HepG2 (cell line): ENCODE measurements at regions not wholly inside any gene's neighbourhood (a gene's known extent, or its start where the extent isn't known, plus 50 kb on each side); places are given as distances from the start of the nearest gene placed in this dataset.

Experiments
- ATAC-seq: fragments of 200-7000 bp; cut with Tn5 transposase; 3 replicates; pipeline ENCODE4 v1.9.1; 2020; ENCODE audit warnings: mild to moderate bottlenecking, moderate library complexity
- BruUV-seq: library from RNA; stranded (reverse); fragments of 400-500 nt; replicated peaks from 2 replicates; lab custom pipeline; 2021; lab: Mats Ljungman, UMichigan
- CTCF ChIA-PET: fragments of 300-600 bp; formaldehyde crosslinking; extraction: SDS; loops from one replicate; lab custom pipeline; 2021; ENCODE audit warnings: low total read pairs, inconsistent platforms, low intra/inter-chr PET ratio; lab: Yijun Ruan, JAX
- POLR2A ChIA-PET: fragments of 350-600 bp; sonication (Branson Sonifier 250); formaldehyde crosslinking; loops from one replicate; lab custom pipeline; 2020; ENCODE audit warnings: antibody characterized with exemption, inconsistent platforms; lab: Yijun Ruan, JAX
- DNase-seq: peaks from one replicate; pipeline ENCODE4 v3.0.0-alpha.2; 2015; ENCODE audit warnings: low spot score
- FAIRE-seq: peaks from 3 replicates; lab custom pipeline; 2011; peaks lifted over from hg19 to GRCh38; lab: Jason Lieb, UNC
- H2AFZ ChIP-seq: one replicate; pipeline ENCODE4 v1.6.1; 2011; ENCODE audit warnings: low read length, inconsistent platforms
- H3K27ac ChIP-seq: fragments of 300-600 bp; 3 replicates; pipeline ENCODE4 v1.8.0; 2011; ENCODE audit warnings: mixed run types, mild to moderate bottlenecking, mixed read lengths, low read length, inconsistent platforms; ENCODE audit not compliant: insufficient read depth; ENCODE audit errors: extremely low read length
- H3K27me3 ChIP-seq, 2 experiments: fragments of 200-600 bp in 1 of 2; 2 replicates in 1 of 2; 3 replicates in 1 of 2; pipeline versions ENCODE4 v1.6.0 to v1.8.0; 2011; ENCODE audit warnings: low read length in 2 of 2, mild to moderate bottlenecking in 2 of 2, moderate library complexity in 2 of 2, inconsistent platforms in 1 of 2; ENCODE audit not compliant: insufficient read depth in 2 of 2, control insufficient read depth in 1 of 2
- H3K36me3 ChIP-seq, 2 experiments: fragments of 200-600 bp in 1 of 2; replicated peaks in 1 of 2; 2 replicates in 1 of 2; 3 replicates in 1 of 2; pipeline versions ENCODE4 v1.5.1 to v1.8.0; 2011; ENCODE audit warnings: low read length in 2 of 2, inconsistent platforms in 1 of 2; ENCODE audit not compliant: insufficient read depth in 2 of 2, control insufficient read depth in 1 of 2
- H3K4me1 ChIP-seq: 2 replicates; pipeline ENCODE4 v1.5.1; 2012; ENCODE audit warnings: low read length, inconsistent platforms; ENCODE audit not compliant: insufficient read depth
- H3K4me2 ChIP-seq: 2 replicates; pipeline ENCODE4 v1.6.0; 2011; ENCODE audit warnings: low read depth, low read length, inconsistent platforms
- H3K4me3 ChIP-seq, 3 experiments: fragments of 200-600 bp in 1 of 3; sonication (generic), shearing (Covaris generic) in 1 of 3; replicated peaks in 1 of 3; 2 replicates each; pipeline ENCODE4 v1.5.1; 2011 to 2016; ENCODE audit warnings: low read length in 3 of 3, inconsistent platforms in 2 of 3, low read depth in 2 of 3, mild to moderate bottlenecking in 2 of 3, control low read depth in 1 of 3, mixed read lengths in 1 of 3; ENCODE audit not compliant: insufficient read depth in 1 of 3
- H3K79me2 ChIP-seq: one replicate; pipeline ENCODE4 v1.6.1; 2011; ENCODE audit warnings: low read length, inconsistent platforms; ENCODE audit not compliant: insufficient read depth
- H3K9ac ChIP-seq: 2 replicates; pipeline ENCODE4 v1.6.0; 2011; ENCODE audit warnings: mild to moderate bottlenecking, low read depth, low read length, inconsistent platforms; ENCODE audit not compliant: insufficient read depth
- H3K9me3 ChIP-seq: 2 replicates; pipeline ENCODE4 v1.5.1; 2012; ENCODE audit warnings: mild to moderate bottlenecking, low read length
- H4K20me1 ChIP-seq: 2 replicates; pipeline ENCODE4 v1.6.0; 2011; ENCODE audit warnings: inconsistent platforms, mild to moderate bottlenecking, low read length, moderate library complexity; ENCODE audit not compliant: insufficient read depth
- GZF1 ChIP-seq: sonication (generic); formaldehyde crosslinking; IDR thresholded peaks from 2 replicates; pipeline ENCODE4 v1.5.1; 2020; ENCODE audit warnings: mild to moderate bottlenecking, missing genetic modification reagents
- HCFC1 ChIP-seq: fragments of 150-350 bp; IDR thresholded peaks from 2 replicates; pipeline ENCODE4 v1.6.1; 2014; ENCODE audit warnings: low read depth, low read length
- HOXA9 ChIP-seq: sonication (generic); formaldehyde crosslinking; IDR thresholded peaks from 2 replicates; pipeline ENCODE4 v1.8.1; 2022; ENCODE audit warnings: missing genetic modification reagents, mild to moderate bottlenecking, moderate library complexity, borderline replicate concordance
- KMT2B ChIP-seq: IDR thresholded peaks from 2 replicates; pipeline ENCODE4 v1.6.1; 2016; ENCODE audit warnings: missing genetic modification reagents, missing compliant biosample characterization
- RFXAP ChIP-seq: sonication (generic); formaldehyde crosslinking; IDR thresholded peaks from 2 replicates; pipeline ENCODE4 v1.4.0; 2020; ENCODE audit warnings: missing genetic modification reagents, borderline replicate concordance
- SOX13 ChIP-seq, 3 experiments: fragments of 450-650 bp in 1 of 3; sonication (generic) in 1 of 3; formaldehyde crosslinking in 1 of 3; IDR thresholded peaks in 2 of 3; conservative IDR thresholded peaks in 1 of 3; 2 replicates each; pipeline versions ENCODE4 v1.5.0 to v1.6.1; 2016 to 2020; ENCODE audit warnings: antibody characterized with exemption in 1 of 3, mild to moderate bottlenecking in 1 of 3, missing compliant biosample characterization in 1 of 3, missing genetic modification reagents in 1 of 3, moderate library complexity in 1 of 3
- SSRP1 ChIP-seq: IDR thresholded peaks from 2 replicates; pipeline ENCODE4 v1.6.1; 2016; ENCODE audit warnings: control low read depth
- TEAD3 ChIP-seq: optimal IDR thresholded peaks from 2 replicates; pipeline ENCODE3; 2016; ENCODE audit warnings: borderline replicate concordance
- ZNF224 ChIP-seq: sonication (generic); formaldehyde crosslinking; IDR thresholded peaks from 2 replicates; pipeline ENCODE4 v1.5.0; 2020; ENCODE audit warnings: mild to moderate bottlenecking, missing genetic modification reagents
- ZNF251 ChIP-seq: sonication (generic); formaldehyde crosslinking; IDR thresholded peaks from 2 replicates; pipeline ENCODE4 v1.9.0; 2021; ENCODE audit warnings: mild to moderate bottlenecking, missing genetic modification reagents
- ZNF367 ChIP-seq: sonication (generic); formaldehyde crosslinking; IDR thresholded peaks from 2 replicates; pipeline ENCODE4 v1.4.0; 2020; ENCODE audit warnings: missing genetic modification reagents, borderline replicate concordance
- ZNF501 ChIP-seq: sonication (generic); formaldehyde crosslinking; IDR thresholded peaks from 2 replicates; pipeline ENCODE4 v1.5.1; 2020; ENCODE audit warnings: mild to moderate bottlenecking, moderate library complexity, missing genetic modification reagents
- WGBS: methylation state at CpG from one replicate; pipeline ENCODE4 v1.1.6; 2017; ENCODE audit warnings: low lambda C conversion rate; 5-methylcytosine and 5-hydroxymethylcytosine counted together
- in situ Hi-C: cut with HindIII; loops from 2 replicates; pipeline ENCODE4 v1.10.0; 2017; ENCODE audit warnings: low pct_unique_long_range_greater_than_20kb; ENCODE audit not compliant: extremely low pct_ligation_motif_present
- intact Hi-C: fragments of 100-400 bp; cut with micrococcal nuclease; formaldehyde crosslinking; loops from one replicate; pipeline ENCODE4 v1.10.0; 2022; ENCODE audit not compliant: unreplicated experiment
- TF ChIP-seq, protein P1 (sequence below): sonication (generic); formaldehyde crosslinking; IDR thresholded peaks from 2 replicates; pipeline ENCODE4 v1.4.0; 2020; ENCODE audit warnings: mild to moderate bottlenecking, missing genetic modification reagents
- TF ChIP-seq, protein P2 (sequence below): sonication (generic); formaldehyde crosslinking; IDR thresholded peaks from 2 replicates; pipeline ENCODE4 v1.5.0; 2020; ENCODE audit warnings: missing genetic modification reagents
- TF ChIP-seq, protein P3 (sequence below): IDR thresholded peaks from 2 replicates; pipeline ENCODE4 v1.6.1; 2016; ENCODE audit warnings: missing compliant biosample characterization, missing genetic modification reagents, borderline replicate concordance

DNA sequence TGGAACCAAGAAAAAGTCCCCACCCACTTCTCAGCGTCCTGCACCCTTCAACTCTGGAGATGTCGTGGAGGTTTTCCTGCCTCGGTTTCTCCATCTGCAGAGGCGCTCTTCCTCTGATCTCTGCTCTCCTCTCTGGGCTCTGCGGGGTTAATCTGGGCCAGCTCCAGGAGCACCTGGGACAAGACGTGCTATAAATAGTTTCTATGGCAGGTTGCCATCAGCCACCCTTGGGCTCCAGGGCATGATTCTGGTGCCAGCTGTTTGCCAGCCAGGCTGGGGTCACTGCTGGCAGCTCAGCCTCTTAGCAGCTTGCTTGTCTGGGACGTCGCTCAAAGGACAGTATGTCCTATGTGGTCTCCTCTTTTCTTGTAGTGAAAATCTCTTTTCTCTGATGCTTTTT, 137.1 kb downstream of the ACTL8 start (continued):
- no peak for TF ChIP-seq ZNF501 (CRISPR knock-in tag)
- no peak for TF ChIP-seq HCFC1
- TF ChIP-seq ZNF224 (CRISPR knock-in tag) = no peak
- no peak for TF ChIP-seq ZNF367 (CRISPR knock-in tag)
- no peak for TF ChIP-seq HOXA9 (CRISPR knock-in tag)

DNA sequence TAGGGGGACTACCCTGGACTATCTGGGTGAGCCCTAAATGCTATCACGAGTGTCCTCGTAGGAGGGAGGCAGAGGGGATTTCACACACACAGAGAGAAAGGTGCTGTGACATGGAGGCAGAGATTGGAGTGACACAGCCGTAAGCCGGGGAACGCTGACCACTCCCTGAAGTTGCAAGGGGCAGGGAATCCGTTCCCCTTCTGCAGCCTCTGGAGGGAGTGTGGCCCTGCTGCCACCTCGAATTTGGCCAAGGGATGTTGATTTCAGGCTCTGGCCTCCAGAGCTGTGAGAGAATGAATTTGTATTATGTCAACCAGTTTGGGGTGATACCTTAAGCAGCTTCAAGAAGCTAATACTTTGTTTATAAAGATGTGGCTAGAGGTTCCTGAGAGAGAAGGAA, 137.7 kb downstream of the ACTL8 start:
- intact Hi-C loops (no loop called here), in situ Hi-C loops (no loop called here)
- TF ChIP-seq TEAD3 (CRISPR knock-in tag) (no peak), ZNF251 (CRISPR knock-in tag) (no peak)
- Histone ChIP-seq H2AFZ (no peak overlapping the region), H3K27me3 (peaks cover 3 to 39% of the 10 kb centered on the region in 2 experiments; a peak in 3 of 5 replicates), H3K4me2 (no peak overlapping the region), H3K4me1 (no peaks in the 10 kb centered on the region), H3K27ac (no peak overlapping the region), H3K9me3 (no peaks in the 10 kb centered on the region), H3K79me2 (no peaks in the 10 kb centered on the region), H3K9ac (no peak overlapping the region), H3K36me3 (no peaks in the 10 kb centered on the region), H3K4me3 (no peak overlapping the region), H4K20me1 (no peaks in the 10 kb centered on the region)
- no peak for DNase-seq
- WGBS = 7% methylated on average over 7 of the region's 7 CpGs
- FAIRE-seq = no peak
- no peak for ATAC-seq
- POLR2A ChIA-PET = no interaction called here
- CTCF ChIA-PET = no interaction called here
- BruUV-seq = no TSS peak

DNA sequence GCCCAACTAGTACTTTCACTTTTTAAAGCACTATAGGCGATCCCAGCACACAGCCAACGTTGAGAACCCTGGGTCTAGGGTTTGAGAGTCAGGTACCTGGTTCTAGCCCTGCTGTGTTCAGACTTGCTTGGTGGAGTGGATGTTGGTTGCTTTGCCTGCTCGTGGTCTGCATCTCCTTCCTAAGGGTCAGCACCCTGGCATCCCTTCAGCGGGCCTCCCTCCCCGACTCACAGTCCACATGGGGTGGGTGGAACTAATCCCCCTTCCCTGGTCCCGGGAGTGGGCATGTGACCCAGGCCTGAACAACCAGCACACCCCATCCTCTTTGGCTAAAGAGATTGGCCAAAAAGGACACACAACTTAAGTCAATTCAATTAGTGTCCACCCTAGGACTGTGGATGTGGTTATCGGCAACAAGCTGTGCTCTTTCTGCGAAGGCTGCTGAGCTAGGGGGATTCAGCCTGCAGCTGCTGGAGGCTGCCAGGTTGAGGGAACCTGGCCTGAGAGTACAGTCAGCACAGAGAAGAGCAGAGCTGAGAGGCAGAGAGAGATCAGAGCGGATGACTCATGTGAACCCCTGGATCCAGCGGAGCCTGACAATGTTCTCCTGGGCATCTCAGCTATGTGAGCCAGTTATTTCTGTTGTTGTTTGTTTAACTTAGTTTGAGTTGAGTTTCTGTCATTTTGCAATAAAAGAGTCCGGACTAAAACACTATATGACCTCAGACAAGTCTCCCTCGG, 138.9 kb downstream of the ACTL8 start:
- BruUV-seq = no TSS peak
- FAIRE-seq = no peak
- WGBS = 11% methylated on average over 6 of the region's 12 CpGs
- TF ChIP-seq SOX13 (IDR thresholded peaks at IDR 0.05) = no peak
- no peak for TF ChIP-seq SOX13 (CRISPR knock-in tag; conservative IDR thresholded peaks at IDR 0.05 in 1 of 2, IDR thresholded peaks at IDR 0.05 in 1 of 2)
- TF ChIP-seq GZF1 = no peak
- no peak for TF ChIP-seq SSRP1
- TF ChIP-seq, protein P1, sequence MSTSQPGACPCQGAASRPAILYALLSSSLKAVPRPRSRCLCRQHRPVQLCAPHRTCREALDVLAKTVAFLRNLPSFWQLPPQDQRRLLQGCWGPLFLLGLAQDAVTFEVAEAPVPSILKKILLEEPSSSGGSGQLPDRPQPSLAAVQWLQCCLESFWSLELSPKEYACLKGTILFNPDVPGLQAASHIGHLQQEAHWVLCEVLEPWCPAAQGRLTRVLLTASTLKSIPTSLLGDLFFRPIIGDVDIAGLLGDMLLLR (CRISPR knock-in tag) = no peak
- TF ChIP-seq KMT2B (CRISPR knock-in tag) = no peak
- no peak for TF ChIP-seq RFXAP (CRISPR knock-in tag)
- TF ChIP-seq, protein P2, sequence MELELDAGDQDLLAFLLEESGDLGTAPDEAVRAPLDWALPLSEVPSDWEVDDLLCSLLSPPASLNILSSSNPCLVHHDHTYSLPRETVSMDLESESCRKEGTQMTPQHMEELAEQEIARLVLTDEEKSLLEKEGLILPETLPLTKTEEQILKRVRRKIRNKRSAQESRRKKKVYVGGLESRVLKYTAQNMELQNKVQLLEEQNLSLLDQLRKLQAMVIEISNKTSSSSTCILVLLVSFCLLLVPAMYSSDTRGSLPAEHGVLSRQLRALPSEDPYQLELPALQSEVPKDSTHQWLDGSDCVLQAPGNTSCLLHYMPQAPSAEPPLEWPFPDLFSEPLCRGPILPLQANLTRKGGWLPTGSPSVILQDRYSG = no peak
- TF ChIP-seq, protein P3, sequence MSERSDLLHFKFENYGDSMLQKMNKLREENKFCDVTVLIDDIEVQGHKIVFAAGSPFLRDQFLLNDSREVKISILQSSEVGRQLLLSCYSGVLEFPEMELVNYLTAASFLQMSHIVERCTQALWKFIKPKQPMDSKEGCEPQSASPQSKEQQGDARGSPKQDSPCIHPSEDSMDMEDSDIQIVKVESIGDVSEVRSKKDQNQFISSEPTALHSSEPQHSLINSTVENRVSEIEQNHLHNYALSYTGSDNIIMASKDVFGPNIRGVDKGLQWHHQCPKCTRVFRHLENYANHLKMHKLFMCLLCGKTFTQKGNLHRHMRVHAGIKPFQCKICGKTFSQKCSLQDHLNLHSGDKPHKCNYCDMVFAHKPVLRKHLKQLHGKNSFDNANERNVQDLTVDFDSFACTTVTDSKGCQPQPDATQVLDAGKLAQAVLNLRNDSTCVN (CRISPR knock-in tag) = no peak

More for the DNA sequence above, 138.9 kb downstream of the ACTL8 start:
- intact Hi-C loops (no loop called here), in situ Hi-C loops (no loop called here)
- DNase-seq (no peak), ATAC-seq (no peak; the same call in 1 of the 3 replicates)
- no peaks in the 10 kb centered on the region for H3K79me2 ChIP-seq
- H3K4me1 ChIP-seq = no peaks in the 10 kb centered on the region
- H2AFZ ChIP-seq = no peak overlapping the region
- H3K27ac ChIP-seq = no peak overlapping the region
- no peaks in the 10 kb centered on the region for H3K9me3 ChIP-seq
- H3K9ac ChIP-seq = no peak overlapping the region
- ChIA-PET POLR2A (no interaction called here), CTCF (no interaction called here)
- no peaks in the 10 kb centered on the region for H3K36me3 ChIP-seq
- H3K27me3 ChIP-seq = peaks cover 3 to 35% of the 10 kb centered on the region in 2 experiments; a peak in 3 of 5 replicates
- no peaks in the 10 kb centered on the region for H4K20me1 ChIP-seq
- no peak overlapping the region for H3K4me3 ChIP-seq
- no peak overlapping the region for H3K4me2 ChIP-seq
